GM19025 (cell line): ENCODE measurements at regions not wholly inside any gene's neighbourhood (a gene's known extent, or its start where the extent isn't known, plus 50 kb on each side); places are given as distances from the start of the nearest gene placed in this dataset.

Source experiments
- ATAC-seq: cut with Tn5 transposase; IDR thresholded peaks from one replicate; pipeline ENCODE4 v1.9.1; 2021; ENCODE audit warnings: mild to moderate bottlenecking, low read depth, moderate library complexity; ENCODE audit not compliant: unreplicated experiment

- ATAC-seq: no peak
These were observed 746.1 kb downstream of the C12orf50 start for GRCh38 chr12:87283111-87283510.

DNA sequence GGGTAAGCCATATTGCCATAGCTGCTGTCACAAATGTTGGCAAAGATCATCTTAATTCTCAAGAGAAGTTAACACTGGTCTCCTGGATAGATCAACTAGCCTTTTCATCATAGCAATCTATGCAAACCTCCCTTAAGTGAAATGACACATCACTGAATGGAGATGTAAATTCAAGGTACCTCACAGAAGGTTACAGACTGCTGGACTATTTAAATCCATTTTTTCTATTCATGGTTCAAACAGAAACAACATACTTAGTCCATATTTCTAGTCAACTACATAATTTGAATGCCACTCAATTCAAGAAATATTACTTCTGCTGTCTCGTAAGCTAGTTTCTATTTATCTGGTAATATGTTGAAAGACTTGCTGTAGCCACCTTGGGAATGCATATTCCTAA, 748.3 kb downstream of the C12orf50 start:
- ATAC-seq: no peak

GRCh38 chr12:87280356-87280755, 748.8 kb downstream of the C12orf50 start:
- peak; percentile 75 for ATAC-seq

DNA sequence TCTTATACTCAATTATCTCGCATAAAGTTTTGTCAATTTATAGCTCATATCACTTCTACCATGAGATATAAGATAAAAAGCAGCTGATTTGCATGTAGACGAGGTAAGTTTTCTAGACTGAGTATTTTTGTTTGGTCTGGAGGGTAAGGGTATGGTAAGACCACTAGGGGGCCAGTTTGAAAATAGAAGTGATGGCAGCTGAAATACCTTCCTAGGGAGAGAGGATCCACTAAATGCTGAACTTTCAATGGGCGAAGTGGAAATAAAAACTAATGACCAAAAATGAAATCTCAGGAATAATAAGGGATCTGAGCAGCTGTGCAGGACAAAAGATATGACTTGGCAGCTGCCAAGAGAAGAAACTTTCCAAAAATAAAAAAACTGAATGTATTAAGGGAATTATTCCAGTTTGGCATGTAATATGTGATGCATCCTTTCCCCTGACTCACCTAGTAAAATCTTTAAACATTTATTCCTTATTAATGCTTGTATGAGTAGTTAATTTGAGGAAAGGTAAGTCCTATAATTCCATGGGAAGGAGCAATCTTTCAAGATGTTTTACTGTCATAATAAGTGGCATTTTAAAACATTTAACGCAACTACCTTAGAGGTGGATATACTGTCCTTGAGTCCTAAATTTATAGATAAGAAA, 754.5 kb downstream of the C12orf50 start:
- ATAC-seq: no peak

DNA sequence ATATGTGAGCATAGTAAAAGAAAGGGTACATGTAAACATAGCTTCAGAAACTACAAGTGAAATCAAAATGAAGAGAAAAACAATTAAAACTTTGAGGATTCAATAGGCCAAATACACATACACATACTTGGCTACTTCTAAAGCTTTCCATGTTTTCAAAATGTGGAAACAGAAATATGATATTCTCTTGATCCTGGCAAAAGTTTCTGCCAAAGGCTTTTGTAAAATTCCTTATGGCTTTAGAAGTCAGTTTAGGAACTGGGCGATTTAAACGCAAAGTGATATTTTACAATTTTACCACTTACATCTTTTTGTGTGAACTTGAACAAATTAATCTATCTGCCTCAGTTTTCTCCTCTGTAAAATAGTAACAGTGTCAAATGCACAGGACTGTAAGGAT, 756.4 kb downstream of the C12orf50 start:
- no peak for ATAC-seq

GRCh38 chr12:87270919-87271318, 758.3 kb downstream of the C12orf50 start:
- ATAC-seq: no peak

- ATAC-seq: no peak
These were observed 762.9 kb downstream of the C12orf50 start for GRCh38 chr12:87266305-87266704.

- no peak for ATAC-seq
These were observed 769.8 kb downstream of the C12orf50 start for GRCh38 chr12:87259391-87259790.

DNA sequence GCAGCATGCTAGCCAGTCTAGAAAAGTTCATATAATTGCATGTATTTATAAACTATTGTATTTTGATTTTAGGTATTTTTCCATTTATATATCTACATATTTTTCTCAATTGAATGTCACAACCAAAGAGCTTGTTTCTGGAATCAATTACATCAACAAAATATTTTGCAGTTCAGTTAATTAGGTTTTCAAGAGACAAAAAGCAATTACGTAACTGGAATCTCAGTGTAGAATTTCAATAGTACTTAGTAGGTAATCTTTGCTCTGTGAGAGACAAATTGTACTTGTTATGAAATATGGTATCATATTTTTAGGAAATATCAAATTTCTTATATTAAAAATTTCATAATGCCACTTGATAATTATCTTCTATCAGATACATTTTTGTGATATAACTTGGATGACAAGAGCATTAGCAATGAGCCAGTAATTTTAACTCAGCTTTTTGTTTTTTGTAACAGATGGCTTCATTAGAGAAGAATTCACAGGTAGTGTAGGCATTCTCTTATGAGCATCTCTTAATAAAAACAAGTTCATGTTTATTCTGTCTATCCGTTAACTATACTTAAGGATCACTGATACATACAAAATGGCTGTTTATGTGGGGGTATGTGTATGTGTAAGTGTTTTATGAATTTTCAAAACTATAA, 774.7 kb downstream of the C12orf50 start:
- no peak for ATAC-seq

- no peak for ATAC-seq
These were observed 776.0 kb downstream of the C12orf50 start for GRCh38 chr12:87253157-87253556.

- ATAC-seq: no peak
These were observed 782.5 kb downstream of the C12orf50 start for GRCh38 chr12:87246726-87247125.

- ATAC-seq: no peak
These were observed 790.7 kb downstream of the C12orf50 start for GRCh38 chr12:87238466-87238865.

DNA sequence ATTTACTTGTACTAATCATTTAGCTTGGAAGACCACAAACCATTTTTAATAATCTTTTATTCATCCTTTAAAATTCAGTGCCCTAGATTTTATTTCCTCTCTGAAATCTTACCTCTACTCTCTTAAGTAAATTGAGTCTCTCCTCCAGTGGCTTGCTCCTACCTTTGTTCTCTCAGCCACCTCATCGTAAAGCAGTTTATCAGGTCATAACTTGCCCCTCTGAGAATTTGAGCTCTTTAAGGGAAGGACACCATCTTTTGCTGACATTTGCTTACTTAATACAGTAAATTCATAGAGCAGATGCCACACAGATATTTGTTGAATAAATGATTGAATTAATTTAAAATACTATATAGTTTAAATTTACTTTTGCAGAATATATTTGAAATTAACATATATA, 794.3 kb downstream of the C12orf50 start:
- ATAC-seq: no peak

GRCh38 chr12:87233671-87234070, 795.5 kb downstream of the C12orf50 start:
- ATAC-seq: no peak

GRCh38 chr12:87231818-87232217, 797.4 kb downstream of the C12orf50 start:
- no peak for ATAC-seq

GRCh38 chr12:87230441-87230840, 798.8 kb downstream of the C12orf50 start:
- ATAC-seq: no peak

GRCh38 chr12:87227162-87227561, 802.0 kb downstream of the C12orf50 start:
- no peak for ATAC-seq

DNA sequence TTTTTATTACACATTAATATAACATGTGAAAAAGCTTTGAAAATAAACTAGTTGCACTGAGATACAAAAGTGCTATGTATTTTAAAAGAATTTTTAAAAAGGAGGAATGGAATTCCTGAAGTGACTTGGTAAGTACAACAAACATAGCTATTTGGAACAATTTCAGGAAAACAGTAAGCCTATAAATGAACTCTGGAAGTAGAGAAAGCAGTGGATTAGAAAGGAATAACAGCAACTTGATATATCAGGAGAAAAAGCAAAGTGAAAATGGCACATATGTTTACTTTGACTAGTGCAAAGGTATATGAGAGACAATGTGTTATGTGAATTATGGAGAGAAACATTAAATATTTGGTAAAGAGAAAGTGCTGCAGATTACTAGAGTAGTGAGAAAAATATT, 811.7 kb downstream of the C12orf50 start:
- no peak for ATAC-seq

DNA sequence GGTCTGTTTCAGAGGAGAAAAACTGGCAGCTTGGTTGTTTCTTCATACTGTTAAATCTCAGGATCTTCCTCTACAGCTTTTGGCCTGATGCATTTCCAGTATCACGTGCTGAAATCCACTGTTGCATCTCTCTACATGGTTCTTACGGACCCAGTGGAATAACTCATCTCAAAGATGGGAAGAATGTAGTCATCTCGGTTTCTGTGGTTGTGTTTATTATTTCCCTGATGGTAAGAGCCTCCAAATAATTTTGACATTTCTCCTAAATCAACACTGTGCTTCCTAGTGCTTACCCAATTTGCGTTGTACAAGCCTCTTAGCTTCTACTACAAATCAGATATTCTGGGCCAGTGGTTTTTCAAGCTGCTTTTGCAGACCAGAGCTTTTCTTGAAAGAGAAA, 812.8 kb downstream of the C12orf50 start:
- no peak for ATAC-seq

DNA sequence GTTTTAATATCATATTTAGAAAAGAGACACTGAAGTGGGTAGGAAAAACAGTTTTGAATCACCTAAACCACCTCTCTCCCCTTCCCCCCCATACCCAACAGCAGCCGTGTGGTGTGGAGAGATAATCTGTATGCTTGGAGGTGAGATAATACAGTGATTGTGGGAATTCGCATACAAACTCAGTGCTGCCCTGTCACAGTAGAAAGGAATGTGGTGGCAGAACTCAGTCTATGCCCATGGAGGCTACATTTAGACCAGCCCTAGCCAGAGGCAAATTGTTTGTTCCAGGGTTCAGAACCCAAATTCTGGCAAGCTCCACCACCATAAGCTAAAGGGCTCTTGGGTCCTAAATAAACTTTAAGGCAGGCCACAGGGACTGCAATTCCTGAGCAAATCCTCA, 827.0 kb downstream of the C12orf50 start:
- no peak for ATAC-seq

DNA sequence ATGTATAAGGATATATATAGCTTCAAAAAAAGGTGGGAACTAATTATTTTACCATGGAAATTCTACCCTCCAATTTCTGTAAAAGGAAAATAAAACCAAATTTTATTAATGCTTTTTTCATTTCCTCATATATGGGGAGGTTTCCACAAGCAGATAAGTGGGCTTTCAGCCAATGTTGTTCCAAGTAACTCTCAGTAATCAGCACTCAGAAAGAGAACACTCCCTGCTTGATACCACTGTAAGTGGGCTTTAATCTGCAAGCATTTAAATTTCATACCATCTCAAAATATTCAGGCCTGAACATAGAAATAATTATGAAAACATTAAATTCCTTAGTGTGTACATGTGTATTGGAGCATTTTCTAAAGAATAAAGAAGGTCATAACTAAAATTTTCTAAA, 827.6 kb downstream of the C12orf50 start:
- ATAC-seq: no peak

GRCh38 chr12:87200289-87200979, 828.8 kb downstream of the C12orf50 start:
- ATAC-seq: no peak
